Endothelial cell (in vitro differentiated cells): ENCODE measurements at regions not wholly inside any gene's neighbourhood (a gene's known extent, or its start where the extent isn't known, plus 50 kb on each side); places are given as distances from the start of the nearest gene placed in this dataset.

Source experiments
- DNase-seq: peaks from one replicate; pipeline ENCODE4 v3.0.0; 2021; ENCODE audit warnings: low spot score
- H3K27ac Mint-ChIP-seq: one replicate; pipeline ENCODE4 v1.8.0; 2021; ENCODE audit warnings: mixed read lengths, inconsistent platforms; ENCODE audit not compliant: unreplicated experiment
- H3K27me3 Mint-ChIP-seq: one replicate; pipeline ENCODE4 v1.8.0; 2021; ENCODE audit warnings: mild to moderate bottlenecking, moderate library complexity, mixed read lengths, inconsistent platforms; ENCODE audit not compliant: unreplicated experiment
- H3K36me3 Mint-ChIP-seq: one replicate; pipeline ENCODE4 v1.8.0; 2021; ENCODE audit warnings: mild to moderate bottlenecking, low read depth, mixed read lengths, inconsistent platforms; ENCODE audit not compliant: unreplicated experiment
- H3K4me1 Mint-ChIP-seq: one replicate; pipeline ENCODE4 v1.8.0; 2021; ENCODE audit warnings: mild to moderate bottlenecking, mixed read lengths, inconsistent platforms; ENCODE audit not compliant: unreplicated experiment
- H3K4me3 Mint-ChIP-seq: one replicate; pipeline ENCODE4 v1.8.0; 2021; ENCODE audit warnings: mild to moderate bottlenecking, mixed read lengths, inconsistent platforms; ENCODE audit not compliant: unreplicated experiment
- H3K9me3 Mint-ChIP-seq: one replicate; pipeline ENCODE4 v1.8.0; 2021; ENCODE audit warnings: mixed read lengths, inconsistent platforms; ENCODE audit not compliant: unreplicated experiment
- CTCF ChIP-seq: fragments of 200-600 bp; sonication (generic); IDR thresholded peaks from one replicate; pipeline ENCODE4 v1.5.0; 2021; ENCODE audit warnings: antibody characterized with exemption; ENCODE audit not compliant: unreplicated experiment

- no peak for DNase-seq
- peaks cover 15% of the 10 kb centered on the region for H3K27me3 Mint-ChIP-seq
- H3K27ac Mint-ChIP-seq, result peak overlapping the region; percentile 100
- peaks cover 48% of the 10 kb centered on the region for H3K4me1 Mint-ChIP-seq
- no peaks in the 10 kb centered on the region for H3K9me3 Mint-ChIP-seq
- TF ChIP-seq CTCF, result no peak
- H3K36me3 Mint-ChIP-seq, result peaks cover 5% of the 10 kb centered on the region
- peak overlapping the region; percentile 59 for H3K4me3 Mint-ChIP-seq
Measured at GRCh38 chr11:70871881-70872280, 380.5 kb downstream of the SHANK2 start.

DNA sequence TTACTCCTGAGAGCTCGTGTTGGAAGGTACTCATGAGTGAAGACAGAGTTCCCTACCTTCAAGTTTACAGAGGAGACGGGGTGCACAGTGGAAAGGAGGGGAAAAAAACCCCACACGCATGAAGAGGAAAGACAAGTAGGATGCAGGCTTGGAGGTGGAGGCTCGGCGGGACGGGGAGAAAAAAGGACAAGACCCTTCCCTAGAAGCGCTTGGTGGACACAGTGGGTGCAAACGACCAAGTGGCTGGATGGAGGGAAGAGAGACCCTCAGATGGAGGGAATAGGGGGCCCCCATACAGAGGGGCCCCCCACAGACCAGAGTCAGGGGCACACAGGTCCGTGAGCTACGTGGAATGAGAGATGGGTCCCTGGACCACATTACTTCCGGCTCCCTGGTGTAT is 380.1 kb downstream of the SHANK2 start:
- peaks cover 15% of the 10 kb centered on the region for H3K27me3 Mint-ChIP-seq
- peaks cover 53% of the 10 kb centered on the region for H3K4me1 Mint-ChIP-seq
- H3K27ac Mint-ChIP-seq, result peak overlapping the region; percentile 100
- no peak overlapping the region for H3K4me3 Mint-ChIP-seq
- no peaks in the 10 kb centered on the region for H3K9me3 Mint-ChIP-seq
- DNase-seq, result no peak
- peaks cover 5% of the 10 kb centered on the region for H3K36me3 Mint-ChIP-seq
- no peak for TF ChIP-seq CTCF

DNA sequence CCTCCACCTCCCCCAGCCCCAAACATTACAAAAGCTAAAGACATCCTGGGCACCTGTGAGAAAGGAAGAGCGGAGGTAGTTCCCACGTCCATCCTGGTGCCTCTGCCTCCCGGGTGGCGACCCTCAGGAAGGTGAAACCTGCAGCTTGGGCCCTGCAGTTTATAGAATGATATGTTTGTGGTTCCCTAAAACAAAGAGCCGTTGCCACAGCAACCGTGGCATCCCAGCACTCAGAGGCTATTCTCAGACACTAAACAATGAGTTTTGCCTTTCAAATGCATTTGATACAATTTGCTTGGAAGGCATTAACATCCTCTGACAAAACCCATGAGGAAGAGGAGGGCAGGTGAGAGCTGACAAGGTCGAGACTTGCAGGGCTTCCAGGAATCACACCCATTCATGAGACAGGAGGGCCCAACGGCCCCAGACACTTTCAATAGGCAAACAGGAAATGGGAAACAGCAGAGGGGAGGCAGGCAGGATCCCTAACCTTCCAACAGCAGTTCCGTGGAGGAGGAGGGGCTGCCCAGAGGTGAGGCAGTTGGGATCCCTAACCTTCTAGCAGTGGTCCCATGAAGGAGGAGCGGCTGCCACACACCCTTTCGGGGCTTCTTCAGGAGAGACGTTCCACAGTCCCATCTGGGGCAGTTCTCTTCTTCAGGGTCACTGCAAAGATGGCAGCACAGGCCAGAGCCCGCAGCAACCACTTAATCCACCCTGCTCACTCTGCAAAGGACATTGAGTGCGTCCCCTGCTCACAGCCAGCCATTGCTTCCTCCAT is 379.2 kb downstream of the SHANK2 start:
- DNase-seq, result peak; percentile 58
- Mint-ChIP-seq H3K9me3 (no peaks in the 10 kb centered on the region), H3K4me3 (no peak overlapping the region)

DNA sequence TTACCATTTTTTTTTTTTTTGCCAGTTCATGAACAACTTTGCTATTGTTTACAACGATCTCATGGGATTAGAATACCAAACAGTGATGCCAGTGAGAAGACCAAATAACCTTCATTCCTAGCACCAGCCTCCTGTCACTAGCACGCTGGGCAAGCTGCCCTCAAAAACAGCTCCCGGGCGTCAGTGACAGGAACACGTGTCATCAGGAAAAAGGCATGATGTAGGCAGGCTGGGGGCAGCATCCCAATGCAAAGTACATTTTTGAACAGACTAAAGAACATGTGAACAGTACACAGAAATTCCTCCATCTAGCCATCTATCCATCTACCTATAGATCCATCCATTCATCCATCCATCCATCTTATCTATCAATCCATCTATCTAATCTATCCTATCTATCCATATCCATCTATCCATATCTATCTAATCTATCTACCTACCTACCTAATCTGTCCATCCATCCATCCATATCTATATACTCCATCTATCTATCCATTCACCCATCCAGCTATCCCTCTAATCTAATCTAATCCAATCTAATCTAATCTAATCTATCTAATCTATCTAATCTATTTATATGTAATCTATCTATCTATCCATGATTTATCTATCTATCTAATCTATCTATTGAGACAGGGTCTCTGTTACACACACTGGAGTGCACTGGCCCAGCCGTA is 378.5 kb downstream of the SHANK2 start:
- H3K4me3 Mint-ChIP-seq, result peak overlapping the region; percentile 8
- peaks cover 63% of the 10 kb centered on the region for H3K4me1 Mint-ChIP-seq
- TF ChIP-seq CTCF, result no peak
- peaks cover 5% of the 10 kb centered on the region for H3K36me3 Mint-ChIP-seq
- peaks cover 13% of the 10 kb centered on the region for H3K27me3 Mint-ChIP-seq
- no peak for DNase-seq
- peak overlapping the region; percentile 100 for H3K27ac Mint-ChIP-seq
- H3K9me3 Mint-ChIP-seq, result no peaks in the 10 kb centered on the region

More for the DNA sequence above, 379.2 kb downstream of the SHANK2 start:
- H3K36me3 Mint-ChIP-seq, result peaks cover 5% of the 10 kb centered on the region
- peak overlapping the region; percentile 100 for H3K27ac Mint-ChIP-seq
- TF ChIP-seq CTCF, result no peak
- peaks cover 15% of the 10 kb centered on the region for H3K27me3 Mint-ChIP-seq
- H3K4me1 Mint-ChIP-seq, result peaks cover 59% of the 10 kb centered on the region

- peaks cover 5% of the 10 kb centered on the region for H3K36me3 Mint-ChIP-seq
- peak overlapping the region; percentile 30 for H3K27ac Mint-ChIP-seq
- no peak overlapping the region for H3K4me3 Mint-ChIP-seq
- peaks cover 13% of the 10 kb centered on the region for H3K27me3 Mint-ChIP-seq
- DNase-seq, result no peak
- H3K9me3 Mint-ChIP-seq, result no peaks in the 10 kb centered on the region
- H3K4me1 Mint-ChIP-seq, result peaks cover 54% of the 10 kb centered on the region
- TF ChIP-seq CTCF, result no peak
Measured at GRCh38 chr11:70876685-70877084, 375.7 kb downstream of the SHANK2 start.
